Fibroblast of pulmonary artery (primary cell): ENCODE measurements at regions not wholly inside any gene's neighbourhood (a gene's known extent, or its start where the extent isn't known, plus 50 kb on each side); places are given as distances from the start of the nearest gene placed in this dataset.
"Not testable (repeated sequence)": the region's sequence is repeated elsewhere in the genome, so short reads cannot be mapped to it uniquely, and the experiment has no call there.

Experiments
- DNase-seq: peaks from one replicate; pipeline ENCODE4 v3.0.0-alpha.2; 2010; ENCODE audit warnings: low read depth
- H3K4me3 ChIP-seq: replicated peaks from 2 replicates; pipeline ENCODE4 v1.5.1; 2011; ENCODE audit warnings: low read depth, mild to moderate bottlenecking, control low read depth, low read length, moderate library complexity
- CTCF ChIP-seq: IDR thresholded peaks from 2 replicates; pipeline ENCODE4 v1.5.1; 2011; ENCODE audit warnings: mild to moderate bottlenecking, control low read depth, low read length, inconsistent platforms; ENCODE audit errors: missing control alignments

GRCh38 chr6:168377856-168378832 is 58.6 kb upstream of the DACT2 start:
- no peak overlapping the region for H3K4me3 ChIP-seq
- no peak for TF ChIP-seq CTCF
- no peak for DNase-seq

DNA sequence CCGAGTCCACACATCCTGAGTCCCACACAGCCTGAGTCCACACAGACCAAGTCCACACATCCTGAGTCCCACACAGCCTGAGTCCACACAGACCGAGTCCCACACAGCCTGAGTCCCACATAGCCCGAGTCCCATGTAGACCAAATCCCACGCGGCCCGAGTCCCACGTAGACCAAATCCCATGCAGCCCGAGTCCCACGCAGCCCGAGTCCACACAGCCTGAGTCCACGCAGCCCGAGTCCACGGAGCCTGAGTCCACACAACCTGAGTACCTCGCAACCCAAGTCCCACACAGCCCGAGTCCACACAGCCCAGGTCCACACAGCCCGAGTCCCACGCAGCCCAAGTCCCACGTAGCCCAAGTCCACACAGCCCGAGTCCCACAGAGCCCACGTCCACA is 60.0 kb upstream of the DACT2 start:
- not testable (repeated sequence) for DNase-seq

GRCh38 chr6:168380166-168380955 is 60.6 kb upstream of the SMOC2 start:
- H3K4me3 ChIP-seq, DNase-seq: not testable (repeated sequence)

More for the DNA sequence above, 60.0 kb upstream of the DACT2 start:
- not testable (repeated sequence) for H3K4me3 ChIP-seq

DNA sequence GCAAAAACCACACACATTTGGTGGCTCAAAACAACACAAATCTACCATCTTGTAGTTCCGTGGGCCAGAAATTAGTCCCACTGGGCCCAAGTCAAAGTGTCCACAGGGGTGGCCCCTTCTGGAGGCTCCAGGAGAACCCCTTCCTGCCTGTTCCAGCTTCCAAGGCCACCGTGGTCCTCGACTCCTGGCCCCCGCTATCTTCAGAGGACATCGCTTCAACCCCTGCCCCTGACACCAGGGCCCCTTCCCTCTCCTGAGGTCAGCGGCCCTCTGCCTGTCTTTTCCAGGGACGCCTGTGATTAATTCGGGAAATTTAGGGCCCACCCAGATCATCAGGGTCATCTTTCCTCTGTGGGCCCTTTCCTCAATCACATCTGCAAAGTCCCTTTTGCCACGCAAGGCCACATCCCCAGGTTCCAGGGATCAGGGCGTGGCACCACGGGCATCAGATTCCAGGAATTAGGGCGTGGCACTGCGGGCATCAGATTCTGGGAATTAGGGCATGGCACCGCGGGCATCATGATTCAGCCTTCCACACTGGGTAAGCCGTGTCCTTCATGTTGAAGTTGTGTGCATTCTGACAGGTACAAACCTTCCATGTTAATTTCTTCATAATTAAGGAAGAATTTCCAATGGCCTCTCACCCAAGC is 59.9 kb upstream of the SMOC2 start:
- TF ChIP-seq CTCF: no peak
- no peak overlapping the region for H3K4me3 ChIP-seq
- no peak for DNase-seq

DNA sequence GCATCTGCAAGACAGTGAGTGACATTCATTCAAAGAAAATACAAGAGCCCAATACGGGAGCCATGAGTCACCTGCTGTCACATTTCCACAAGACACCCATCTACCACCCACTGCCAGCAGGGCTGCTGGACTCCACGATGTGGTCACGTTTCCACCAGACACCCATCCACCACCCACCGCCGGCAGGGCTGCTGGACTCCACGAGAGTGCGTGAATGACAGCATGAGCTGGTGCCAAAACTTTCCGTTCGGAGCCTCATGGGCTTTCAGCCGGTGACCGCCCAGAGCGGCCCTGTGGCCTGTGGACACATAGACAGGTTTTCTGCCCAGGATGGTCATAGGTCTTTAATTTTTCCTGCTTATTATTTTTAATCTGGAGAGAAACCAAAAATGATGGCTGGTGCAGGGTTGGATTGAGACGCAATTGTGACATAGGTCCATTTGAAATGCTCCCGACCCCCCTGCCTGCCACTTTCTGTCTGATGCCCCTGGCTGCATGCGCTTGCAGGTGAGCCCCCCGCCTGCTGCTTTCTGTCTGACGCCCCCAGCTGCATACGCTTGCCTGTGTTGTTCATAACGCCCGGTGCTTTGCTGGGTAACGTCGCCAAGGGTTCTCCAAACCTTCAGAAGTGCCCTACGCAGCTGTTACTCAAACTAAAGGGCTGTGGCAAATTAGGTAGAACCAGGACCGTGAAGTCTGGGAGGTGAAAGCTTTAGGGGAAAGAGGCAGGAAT is 59.1 kb upstream of the SMOC2 start:
- H3K4me3 ChIP-seq: no peak overlapping the region
- TF ChIP-seq CTCF: no peak
- no peak for DNase-seq

- H3K4me3 ChIP-seq: no peak overlapping the region
- DNase-seq: no peak
- TF ChIP-seq CTCF: no peak
Measured at GRCh38 chr6:168383062-168383854, 57.7 kb upstream of the SMOC2 start.
